HG02610 (cell line): ENCODE measurements at regions not wholly inside any gene's neighbourhood (a gene's known extent, or its start where the extent isn't known, plus 50 kb on each side); places are given as distances from the start of the nearest gene placed in this dataset.
"Not testable (repeated sequence)": the region's sequence is repeated elsewhere in the genome, so short reads cannot be mapped to it uniquely, and the experiment has no call there.

Experiments
- ATAC-seq: cut with Tn5 transposase; IDR thresholded peaks from one replicate; pipeline ENCODE4 v1.9.1; 2021; ENCODE audit warnings: mild to moderate bottlenecking, moderate library complexity; ENCODE audit not compliant: unreplicated experiment

GRCh38 chr1:29803486-29803885 is 567.2 kb downstream of the PTPRU start:
- ATAC-seq = no peak

DNA sequence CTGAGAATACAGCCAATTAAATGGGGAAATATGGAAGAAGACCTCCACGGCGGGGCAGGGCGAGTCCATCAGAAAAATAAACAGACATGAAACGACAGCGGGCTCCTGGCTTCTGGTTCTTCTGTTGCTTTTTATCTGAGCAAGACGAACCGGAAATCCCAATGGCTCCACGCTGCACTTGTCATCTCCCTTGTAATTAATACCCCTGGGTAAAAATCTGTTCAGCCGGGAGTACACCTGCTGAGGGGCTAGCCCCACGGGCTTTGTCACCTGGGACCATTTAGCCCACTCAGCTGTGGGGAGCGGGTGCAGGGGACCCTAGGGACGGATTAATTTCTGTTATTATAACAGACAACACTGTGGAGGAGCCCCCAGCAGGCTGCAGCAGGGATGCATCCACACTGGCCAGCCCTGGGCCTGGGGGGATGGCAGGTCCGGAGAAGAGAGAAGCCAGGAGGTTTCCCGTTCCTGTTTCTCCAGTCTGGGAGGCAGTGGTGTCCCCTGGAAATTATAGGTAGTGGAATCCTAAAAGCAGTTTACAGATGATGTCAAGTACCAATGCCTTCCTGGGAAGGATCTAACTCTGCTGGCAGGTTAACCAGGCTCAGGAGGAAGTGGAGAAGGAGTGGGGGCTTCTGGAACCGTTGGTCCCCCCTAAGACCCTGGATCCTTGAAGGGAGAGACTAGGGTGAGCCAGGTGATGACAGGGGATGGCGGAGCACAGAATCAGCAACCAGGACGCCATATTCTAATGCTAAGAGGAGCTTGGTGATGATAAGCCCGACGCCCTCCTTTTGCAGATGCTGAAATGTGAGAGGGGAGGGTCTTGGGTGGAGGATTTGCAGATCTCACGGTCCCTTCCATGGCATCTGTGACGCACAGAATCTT is 566.1 kb downstream of the PTPRU start:
- ATAC-seq = no peak

DNA sequence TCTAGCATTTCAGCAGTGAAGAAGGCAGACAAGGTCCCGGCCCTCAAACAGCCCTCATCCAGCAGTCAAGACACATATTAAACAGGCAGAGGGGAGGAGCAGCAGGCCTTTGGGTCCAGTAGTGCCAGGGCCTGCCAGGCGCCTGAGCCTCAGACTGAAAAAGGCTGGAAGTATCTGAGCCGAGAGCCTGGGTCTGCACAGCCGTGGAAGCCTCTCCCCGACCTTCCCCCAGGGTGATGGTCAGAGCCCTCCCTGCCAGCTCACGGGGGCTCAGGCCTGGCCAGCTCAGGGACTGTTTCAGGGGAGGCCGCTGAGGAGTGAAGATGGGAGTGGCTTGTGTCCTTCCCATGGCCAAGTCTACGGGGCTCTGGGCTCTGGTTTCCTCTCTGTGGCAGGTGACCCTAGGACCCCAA is 565.2 kb downstream of the PTPRU start:
- no peak for ATAC-seq

GRCh38 chr1:29801003-29801402 is 564.7 kb downstream of the PTPRU start:
- no peak for ATAC-seq

DNA sequence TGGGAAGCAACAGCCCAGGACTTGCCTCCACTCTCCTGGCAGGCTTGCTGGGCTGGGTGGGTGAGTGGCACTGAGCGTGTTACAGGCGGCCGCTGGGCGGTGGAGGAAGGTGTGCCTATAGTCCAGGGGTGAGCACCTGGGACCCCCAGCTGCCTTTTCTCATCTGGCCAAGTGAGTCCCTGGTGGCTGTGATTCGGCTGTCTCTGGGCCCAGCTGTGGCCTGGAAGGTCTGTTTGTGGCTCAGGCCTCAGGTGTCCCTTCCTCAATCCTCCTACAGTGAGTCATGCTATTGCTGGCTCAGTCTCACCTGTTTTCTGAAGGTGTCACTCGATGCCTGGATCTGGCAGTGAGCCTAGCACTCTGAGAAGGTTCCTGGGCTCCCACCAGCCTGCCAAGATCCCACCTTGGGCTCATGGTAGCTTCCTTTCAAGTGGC is 564.2 kb downstream of the PTPRU start:
- no peak for ATAC-seq

DNA sequence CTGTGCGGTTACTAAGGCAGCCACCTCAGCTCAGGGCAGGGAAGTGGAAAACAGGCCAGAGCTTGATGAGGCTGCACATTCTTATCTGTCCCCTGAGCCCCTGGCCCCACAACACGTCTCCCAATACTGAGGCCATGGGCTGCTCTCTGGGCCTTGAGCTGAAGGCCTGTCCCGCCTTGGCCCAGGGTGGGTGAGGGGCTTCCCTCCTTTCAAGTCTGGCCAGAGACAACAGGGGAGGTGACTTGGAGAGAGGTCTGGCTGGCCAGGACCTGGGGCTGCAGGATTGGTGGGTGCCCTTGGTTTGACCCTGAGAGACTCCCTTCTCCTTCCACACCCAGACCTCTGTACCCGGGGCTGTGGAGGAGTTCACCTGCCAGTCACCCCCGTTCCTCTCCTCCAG is 563.8 kb downstream of the PTPRU start:
- ATAC-seq = no peak

DNA sequence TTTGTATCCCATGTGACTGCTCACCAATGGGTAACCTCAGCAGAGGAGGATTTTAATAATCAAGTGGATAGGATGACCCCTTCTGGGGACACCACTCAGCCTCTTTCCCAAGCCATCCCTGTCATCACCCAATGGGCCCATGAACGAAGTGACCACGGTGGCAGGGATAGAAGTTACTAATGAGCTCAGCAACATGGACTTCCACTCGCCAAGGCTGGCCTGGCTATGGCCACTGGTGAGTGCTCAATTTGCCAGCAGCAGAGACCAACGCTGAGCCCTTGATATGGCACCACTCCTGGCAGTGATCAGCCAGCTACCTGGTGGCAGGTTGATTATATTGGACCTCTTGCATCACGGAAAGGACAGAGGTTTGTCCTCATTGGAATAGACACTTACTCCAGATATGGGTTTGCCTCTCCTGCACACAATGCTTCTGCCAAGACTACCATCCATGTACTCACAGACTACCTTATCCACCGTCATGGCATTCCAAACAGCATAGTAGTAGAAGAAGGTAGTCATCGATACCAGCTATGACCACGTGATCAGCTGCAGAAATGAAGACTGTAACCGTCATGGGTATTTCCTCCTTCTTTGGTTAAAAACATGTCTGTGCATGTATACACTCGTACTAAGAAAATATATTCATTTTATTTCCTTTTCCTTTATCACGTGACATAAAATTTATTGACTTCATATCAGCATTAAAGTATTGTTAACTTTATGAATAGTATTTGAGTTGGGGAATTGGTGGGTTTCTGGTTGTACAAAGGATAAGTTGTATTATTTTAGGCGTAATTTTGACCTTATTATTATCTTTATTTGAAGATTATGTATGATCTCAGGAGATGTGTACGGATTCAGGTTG is 562.6 kb downstream of the PTPRU start:
- no peak for ATAC-seq

DNA sequence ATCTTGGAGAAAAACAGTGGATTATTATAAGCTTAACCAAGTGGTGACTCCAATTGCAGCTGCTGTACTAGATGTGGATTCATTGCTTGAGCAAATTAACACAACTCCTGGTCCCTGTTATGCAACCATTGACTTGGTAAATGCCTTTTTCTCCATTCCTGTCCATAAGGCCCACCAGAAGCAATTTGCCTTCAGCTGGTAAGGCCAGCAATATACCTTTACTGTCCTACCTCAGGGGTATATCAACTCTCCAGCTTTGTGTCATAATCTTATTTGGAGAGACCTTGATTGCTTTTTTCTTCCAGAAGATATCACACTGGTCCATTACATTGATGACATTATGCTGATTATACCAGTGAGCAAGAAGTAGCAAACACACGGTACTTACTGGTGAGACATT is 560.8 kb downstream of the PTPRU start:
- not testable (repeated sequence) for ATAC-seq

DNA sequence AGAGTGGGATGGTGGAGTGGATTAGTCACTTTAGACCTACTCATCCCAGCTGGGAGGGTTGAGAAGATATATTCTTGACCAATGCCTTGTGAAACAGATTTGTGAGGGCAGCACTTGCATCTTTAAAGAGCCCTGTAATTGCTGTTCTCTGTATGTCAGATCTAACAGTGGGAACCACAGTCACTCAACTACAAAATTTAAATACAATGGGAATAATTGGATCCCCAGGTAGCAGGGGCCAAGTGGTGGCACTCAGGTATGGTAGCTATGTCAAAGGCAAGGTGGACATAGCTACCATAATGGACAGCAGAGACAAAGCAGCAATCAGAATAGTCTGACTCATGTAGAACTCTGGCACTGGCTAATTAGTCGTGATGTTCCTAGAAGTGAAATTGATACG is 559.6 kb downstream of the PTPRU start:
- not testable (repeated sequence) for ATAC-seq

- ATAC-seq = no peak
These were observed 557.5 kb downstream of the PTPRU start for GRCh38 chr1:29793653-29794348.

DNA sequence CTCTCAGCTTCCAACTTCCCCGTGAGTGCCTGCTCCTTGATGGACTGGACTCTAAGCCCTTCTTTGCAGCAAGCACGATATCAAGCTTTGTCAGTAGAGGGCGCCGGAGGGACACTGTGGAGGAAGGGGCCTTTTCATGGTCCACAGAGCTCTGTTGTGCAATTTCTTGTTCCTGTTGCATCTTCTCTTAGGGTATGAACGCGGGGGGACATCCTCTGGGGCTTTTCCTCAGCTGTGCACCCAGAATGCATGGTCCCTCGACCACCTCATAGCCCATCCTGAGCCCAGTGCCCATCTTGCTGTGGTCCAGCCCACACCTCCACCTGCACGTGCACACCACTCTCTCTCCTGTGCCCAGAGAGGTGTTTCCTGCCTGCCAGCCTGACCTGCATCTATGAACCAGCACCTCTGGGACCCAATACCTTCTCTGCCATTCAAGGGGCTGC is 556.8 kb downstream of the PTPRU start:
- ATAC-seq = no peak

DNA sequence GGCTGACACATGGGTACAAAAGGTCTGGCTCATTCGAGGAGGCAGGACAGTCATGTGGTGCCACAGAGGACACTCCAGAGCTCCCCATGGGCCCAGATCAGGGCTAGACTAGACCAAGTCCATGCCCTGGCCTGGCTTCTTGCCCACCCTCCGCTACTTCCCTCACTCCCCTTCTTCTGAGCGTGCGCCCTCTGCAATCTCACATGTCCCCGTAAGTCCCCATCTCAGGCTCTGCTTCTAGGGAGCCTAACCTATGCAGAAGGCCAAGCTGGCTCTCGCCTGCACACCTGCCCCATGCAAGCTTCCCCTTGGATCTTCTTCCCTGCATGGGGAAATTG is 553.6 kb downstream of the PTPRU start:
- no peak for ATAC-seq

DNA sequence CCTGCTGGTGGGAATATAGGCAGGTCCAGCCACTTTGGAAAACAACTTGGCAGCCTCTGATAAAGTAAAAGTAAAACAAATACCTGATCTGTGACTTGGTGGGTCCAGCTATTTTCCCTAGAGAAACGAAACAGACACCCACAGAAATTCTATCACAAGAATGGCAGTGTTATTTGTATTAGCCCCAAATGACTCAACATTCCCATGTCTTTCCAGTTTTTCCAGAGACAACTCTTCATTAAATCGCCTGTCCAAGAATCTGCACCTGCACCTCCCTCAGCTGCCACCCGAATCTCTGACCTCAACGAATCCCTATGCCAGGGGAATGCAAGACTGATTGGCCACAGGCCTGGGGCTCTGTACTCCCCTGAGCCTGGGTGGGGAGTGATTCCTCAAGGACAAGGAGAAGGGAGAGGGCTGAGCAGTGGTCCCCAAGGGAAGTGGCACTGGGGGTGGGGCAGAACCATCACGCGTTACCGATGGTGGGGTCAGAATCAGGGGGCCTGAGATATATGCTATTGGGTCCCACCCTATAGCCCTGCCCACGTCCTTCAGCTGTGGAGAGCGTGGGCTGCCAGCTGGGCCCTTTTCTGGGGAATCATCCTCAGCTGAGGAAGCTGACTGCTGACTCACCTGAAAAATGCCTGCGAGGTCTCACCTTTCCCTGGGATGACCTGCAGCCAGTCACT is 553.0 kb downstream of the PTPRU start:
- ATAC-seq = no peak

DNA sequence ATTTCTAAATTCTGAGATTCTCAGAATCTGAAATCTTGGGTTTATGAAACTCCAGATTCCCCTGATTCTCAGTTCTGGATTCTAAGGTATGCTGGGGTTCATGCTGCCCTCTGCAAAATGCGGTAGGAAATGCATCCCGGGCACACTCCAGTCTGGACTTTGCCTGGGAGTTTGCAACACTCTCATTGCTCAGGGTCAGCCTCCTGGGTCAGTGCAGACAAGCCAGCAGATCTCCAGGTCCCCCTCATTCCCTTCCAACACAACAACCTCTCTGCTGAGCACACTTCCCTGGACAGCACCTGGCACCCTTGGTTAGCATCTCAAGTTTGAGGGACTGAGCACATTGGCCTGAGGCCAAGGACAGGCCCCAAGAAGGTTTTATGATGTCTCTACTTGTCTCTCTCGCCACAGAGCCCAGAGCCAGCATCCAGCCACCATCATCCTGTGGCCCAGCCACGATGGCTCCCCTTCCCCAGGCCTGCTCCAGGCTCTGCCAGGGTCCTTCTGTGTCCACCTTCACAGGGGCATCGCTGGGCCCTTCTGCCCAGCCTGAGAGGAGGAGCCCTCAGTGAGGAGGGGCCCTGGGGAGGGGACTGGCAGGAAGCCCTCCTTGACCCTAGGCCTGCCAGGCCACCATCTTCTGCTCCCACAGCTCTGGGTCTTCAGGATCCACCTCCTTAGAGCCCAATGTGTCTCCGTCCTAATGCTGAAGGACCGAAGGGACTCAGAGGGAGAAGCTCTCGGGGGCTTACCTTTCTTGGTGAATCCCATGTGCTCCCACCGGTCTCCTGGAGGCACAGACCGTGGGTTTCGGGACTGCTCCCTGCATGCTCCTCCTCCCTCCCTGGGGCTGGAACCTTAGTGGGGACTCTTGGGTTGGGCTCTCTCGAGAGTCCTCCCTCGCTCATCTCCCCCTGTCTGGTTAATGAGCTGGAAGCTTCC is 550.7 kb downstream of the PTPRU start:
- no peak for ATAC-seq

GRCh38 chr1:29786195-29786594 is 549.9 kb downstream of the PTPRU start:
- ATAC-seq = no peak

GRCh38 chr1:29785554-29785953 is 549.2 kb downstream of the PTPRU start:
- no peak for ATAC-seq

DNA sequence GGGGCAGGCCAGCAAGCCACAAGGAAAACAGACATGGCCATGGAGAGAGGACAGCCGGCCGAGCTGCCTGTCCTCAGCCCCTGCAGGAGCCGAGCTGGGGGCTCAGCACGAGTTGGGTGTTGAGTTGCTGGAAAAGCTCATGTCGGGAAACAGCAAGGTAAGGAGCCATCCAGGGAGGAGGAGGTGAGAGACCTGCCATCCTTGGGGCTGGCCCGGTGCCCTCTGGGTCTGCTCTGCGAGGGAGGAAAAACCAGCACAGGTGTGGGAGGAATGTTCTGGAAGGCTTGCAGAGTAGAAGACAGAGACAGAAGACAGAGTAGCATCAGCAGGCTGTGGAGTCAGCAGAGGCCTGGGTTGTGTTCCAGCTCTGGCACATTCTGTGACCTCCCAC is 548.8 kb downstream of the PTPRU start:
- no peak for ATAC-seq

- no peak for ATAC-seq
These were observed 548.2 kb downstream of the PTPRU start for GRCh38 chr1:29784276-29785136.
